Kasumi-1 (cell line): ENCODE measurements at regions not wholly inside any gene's neighbourhood (a gene's known extent, or its start where the extent isn't known, plus 50 kb on each side); places are given as distances from the start of the nearest gene placed in this dataset.
A peak's percentile ranks its signal among the peaks of the same experiment; 100 is the strongest.

Source experiments
- DNase-seq, 2 experiments: peaks; one replicate each; lab custom pipeline; 2025; lab: John Stamatoyannopoulos, UW

GRCh38 chr4:181271116-181271640 lies 972.0 kb upstream of the TENM3 start:
- DNase-seq: no peak

- no peak for DNase-seq
Measured at GRCh38 chr4:181272422-181272821, 970.8 kb upstream of the TENM3 start.

- no peak for DNase-seq
Measured at GRCh38 chr4:181278941-181279340, 964.3 kb upstream of the TENM3 start.

DNA sequence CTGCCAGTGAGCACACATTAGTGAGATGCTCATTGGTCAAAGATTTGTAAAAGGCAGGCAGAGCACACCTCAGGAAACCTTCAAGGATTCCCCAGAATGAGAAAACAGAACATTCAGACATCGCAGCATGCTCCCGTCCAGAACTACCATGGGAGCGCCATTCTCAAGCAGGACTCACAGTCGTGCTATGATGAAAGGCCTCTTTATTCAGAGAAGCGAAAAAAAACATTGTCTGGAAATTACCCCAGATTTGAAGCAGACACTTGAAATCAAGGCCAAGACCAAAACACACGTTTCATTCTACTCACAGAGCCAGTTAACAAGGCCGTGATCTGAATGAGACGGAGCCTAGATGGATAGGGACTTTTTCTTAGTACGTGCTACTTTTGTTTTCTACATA lies 961.8 kb upstream of the TENM3 start:
- DNase-seq: no peak

GRCh38 chr4:181289198-181289597 lies 954.0 kb upstream of the TENM3 start:
- DNase-seq: no peak

GRCh38 chr4:181291615-181292014 lies 951.6 kb upstream of the TENM3 start:
- DNase-seq: no peak

- no peak for DNase-seq
Measured at GRCh38 chr4:181293014-181293413, 950.2 kb upstream of the TENM3 start.

DNA sequence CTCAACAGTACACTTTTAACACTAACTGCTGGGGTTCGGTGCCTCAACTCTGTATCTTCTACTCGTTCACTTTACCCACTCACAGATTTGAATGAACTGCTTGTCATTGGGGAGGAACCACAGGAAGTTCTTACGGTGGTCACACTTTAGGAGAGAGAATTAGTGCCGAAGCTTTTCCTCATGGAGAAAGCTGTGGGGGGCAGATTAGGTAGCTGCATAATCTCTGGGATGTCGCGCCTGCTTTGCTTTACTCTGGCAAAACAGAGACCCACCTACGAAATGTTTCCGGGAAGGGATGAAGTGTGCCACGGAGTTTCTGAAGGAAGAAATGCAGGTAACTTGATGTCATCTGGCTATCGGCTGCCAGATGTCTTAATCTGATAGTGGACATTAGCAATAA lies 949.7 kb upstream of the TENM3 start:
- DNase-seq: no peak

GRCh38 chr4:181294421-181294820 lies 948.8 kb upstream of the TENM3 start:
- no peak for DNase-seq

- peak; percentile 51 to 70 for DNase-seq
Measured at GRCh38 chr4:181301735-181302710, 941.2 kb upstream of the TENM3 start.

GRCh38 chr4:181307824-181308223 lies 935.4 kb upstream of the TENM3 start:
- no peak for DNase-seq

GRCh38 chr4:181308476-181309312 lies 934.5 kb upstream of the TENM3 start:
- DNase-seq: no peak

DNA sequence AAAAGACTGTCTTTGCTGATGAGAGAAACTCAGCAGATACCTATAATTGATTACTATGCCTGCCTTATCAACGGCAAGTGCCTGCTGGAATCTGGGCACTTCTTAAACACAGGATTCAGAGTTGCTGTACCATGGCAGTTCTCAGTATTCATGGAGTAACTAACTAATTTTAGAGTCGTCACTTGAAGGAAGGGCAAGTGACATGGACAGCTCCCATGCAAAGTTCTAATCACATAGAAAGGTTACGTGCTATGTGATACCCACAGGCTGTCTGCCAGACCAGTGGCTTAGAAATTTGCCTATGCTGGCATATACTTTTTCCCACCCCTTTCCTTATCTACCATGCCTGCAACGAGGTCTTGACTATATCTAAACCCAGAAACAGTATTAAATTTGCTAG lies 931.1 kb upstream of the TENM3 start:
- no peak for DNase-seq

DNA sequence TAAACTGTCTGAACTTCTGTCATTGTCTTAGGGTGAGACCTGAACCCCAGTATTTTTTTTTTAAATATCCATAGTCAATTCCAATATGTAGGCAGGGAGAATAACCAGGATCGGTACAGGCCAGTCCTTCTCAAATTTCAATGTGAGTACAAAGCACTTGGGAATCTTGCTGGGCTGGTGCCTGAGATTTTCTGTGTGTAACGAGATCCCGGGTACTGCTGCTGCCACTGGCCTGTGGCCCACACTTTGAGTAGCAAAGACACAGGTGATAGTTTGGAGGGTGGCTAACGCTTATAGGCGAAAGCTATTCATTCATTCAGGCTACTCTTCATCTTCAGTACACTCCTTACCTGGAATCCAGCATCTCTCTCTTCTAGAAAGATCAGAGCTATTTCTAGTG lies 923.6 kb upstream of the TENM3 start:
- no peak for DNase-seq

- no peak for DNase-seq
Measured at GRCh38 chr4:181323061-181323460, 920.1 kb upstream of the TENM3 start.

GRCh38 chr4:181330654-181331201 lies 912.5 kb upstream of the TENM3 start:
- no peak for DNase-seq

DNA sequence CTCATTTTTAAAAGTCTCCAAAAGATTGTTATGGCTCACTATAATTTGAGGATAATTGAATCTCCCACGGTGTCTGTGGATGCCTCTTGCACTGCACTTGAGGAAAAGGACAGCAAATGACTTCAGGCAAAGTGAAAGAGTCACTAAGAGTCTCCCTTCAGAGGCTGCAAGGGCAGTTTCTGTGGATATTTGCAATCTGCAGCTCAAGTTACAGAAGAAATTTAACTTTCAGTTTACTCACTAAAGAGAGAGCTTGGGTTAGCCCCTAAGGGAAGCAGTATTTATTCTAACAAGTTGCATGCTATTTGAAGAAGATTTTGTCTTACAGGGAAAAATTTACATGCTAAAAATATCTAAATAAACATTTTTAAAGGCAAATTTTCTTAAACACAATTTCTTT lies 912.0 kb upstream of the TENM3 start:
- no peak for DNase-seq

DNA sequence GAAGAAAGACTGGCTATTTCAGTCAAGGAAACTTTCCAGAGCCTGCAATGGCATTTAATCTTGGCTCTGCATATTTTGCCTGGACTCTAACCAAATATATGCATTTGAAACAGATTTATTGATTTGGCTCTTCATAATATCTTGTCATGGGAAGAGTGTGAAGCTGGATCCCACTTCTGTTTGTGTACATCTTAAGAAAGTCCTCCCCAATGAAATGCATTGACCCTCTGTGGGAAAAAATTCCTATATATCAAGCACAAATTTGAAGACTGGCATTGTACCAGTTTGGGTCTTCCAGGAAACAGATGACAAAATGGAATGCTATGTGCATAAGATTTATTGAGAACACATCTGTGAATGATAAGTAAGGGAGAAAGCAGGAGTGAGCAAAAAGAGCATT lies 897.3 kb upstream of the TENM3 start:
- DNase-seq: no peak

- no peak for DNase-seq
Measured at GRCh38 chr4:181350615-181351415, 892.4 kb upstream of the TENM3 start.

GRCh38 chr4:181364504-181364903 lies 878.7 kb upstream of the TENM3 start:
- no peak for DNase-seq

GRCh38 chr4:181365671-181366070 lies 877.5 kb upstream of the TENM3 start:
- no peak for DNase-seq

DNA sequence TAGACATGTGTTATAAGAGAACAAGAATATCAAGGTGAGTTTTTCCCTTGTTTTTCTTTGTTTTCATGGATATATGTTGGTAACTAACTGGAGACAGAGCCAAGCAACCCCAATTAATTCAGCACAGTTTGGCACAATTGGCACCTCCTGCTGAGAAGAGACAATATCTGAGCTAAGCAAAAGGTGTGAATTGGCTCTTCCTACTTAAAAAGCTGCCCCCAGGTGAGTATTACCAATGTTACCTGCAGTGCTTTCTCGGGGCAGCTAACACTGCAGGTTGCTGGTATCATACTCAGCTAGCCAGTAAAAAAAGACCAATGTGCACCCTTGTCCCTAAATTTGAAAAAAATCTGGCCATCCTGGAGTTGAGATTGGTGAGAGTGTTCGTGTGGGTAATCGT lies 871.2 kb upstream of the TENM3 start:
- no peak for DNase-seq
